Uterus (tissue), 2 donors: ENCODE measurements at regions not wholly inside any gene's neighbourhood (a gene's known extent, or its start where the extent isn't known, plus 50 kb on each side); places are given as distances from the start of the nearest gene placed in this dataset.

ENCODE experiments used
- POLR2A ChIP-seq, 2 donors: fragments of 450-650 bp; IDR thresholded peaks; one replicate each; pipeline ENCODE4 v1.6.1; 2016; ENCODE audit warnings: antibody characterized with exemption in 2 of 2, mild to moderate bottlenecking in 1 of 2, moderate library complexity in 1 of 2
- TF ChIP-seq, protein P1 (sequence below), 4 experiments: fragments of 200-600 bp in 2 of 4; fragments of 450-650 bp in 2 of 4; sonication (generic) in 2 of 4; IDR thresholded peaks; one replicate each; pipeline ENCODE4 v1.5.1; 2016 to 2019; ENCODE audit warnings: antibody characterized with exemption in 4 of 4, mild to moderate bottlenecking in 2 of 4, moderate library complexity in 1 of 4

DNA sequence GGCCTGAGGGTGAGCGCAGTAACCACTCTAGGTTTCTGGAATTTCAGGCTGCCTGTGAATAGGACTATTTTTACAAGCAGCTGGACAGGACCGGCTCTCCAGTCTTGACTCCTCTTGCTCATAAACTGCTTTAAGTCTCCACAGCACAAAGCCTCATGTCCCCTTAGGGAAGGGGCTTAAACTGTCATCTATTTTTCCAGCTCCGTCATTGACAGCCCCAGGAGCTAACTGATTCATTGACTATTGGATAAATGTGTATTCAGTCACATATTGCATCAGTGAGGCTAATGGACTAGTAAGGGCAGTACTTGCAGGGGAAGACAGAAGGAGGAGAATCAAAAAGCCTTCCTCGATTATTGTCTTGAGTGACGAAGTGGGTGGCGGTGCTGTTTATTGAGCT, 719.4 kb upstream of the ADAMTS16 start:
- TF ChIP-seq POLR2A (IDR thresholded peaks at IDR 0.05) = no peak
- TF ChIP-seq, protein P1, sequence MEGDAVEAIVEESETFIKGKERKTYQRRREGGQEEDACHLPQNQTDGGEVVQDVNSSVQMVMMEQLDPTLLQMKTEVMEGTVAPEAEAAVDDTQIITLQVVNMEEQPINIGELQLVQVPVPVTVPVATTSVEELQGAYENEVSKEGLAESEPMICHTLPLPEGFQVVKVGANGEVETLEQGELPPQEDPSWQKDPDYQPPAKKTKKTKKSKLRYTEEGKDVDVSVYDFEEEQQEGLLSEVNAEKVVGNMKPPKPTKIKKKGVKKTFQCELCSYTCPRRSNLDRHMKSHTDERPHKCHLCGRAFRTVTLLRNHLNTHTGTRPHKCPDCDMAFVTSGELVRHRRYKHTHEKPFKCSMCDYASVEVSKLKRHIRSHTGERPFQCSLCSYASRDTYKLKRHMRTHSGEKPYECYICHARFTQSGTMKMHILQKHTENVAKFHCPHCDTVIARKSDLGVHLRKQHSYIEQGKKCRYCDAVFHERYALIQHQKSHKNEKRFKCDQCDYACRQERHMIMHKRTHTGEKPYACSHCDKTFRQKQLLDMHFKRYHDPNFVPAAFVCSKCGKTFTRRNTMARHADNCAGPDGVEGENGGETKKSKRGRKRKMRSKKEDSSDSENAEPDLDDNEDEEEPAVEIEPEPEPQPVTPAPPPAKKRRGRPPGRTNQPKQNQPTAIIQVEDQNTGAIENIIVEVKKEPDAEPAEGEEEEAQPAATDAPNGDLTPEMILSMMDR (IDR thresholded peaks at IDR 0.05) = no peak
